Panc1 (cell line): ENCODE measurements at regions not wholly inside any gene's neighbourhood (a gene's known extent, or its start where the extent isn't known, plus 50 kb on each side); places are given as distances from the start of the nearest gene placed in this dataset.
A peak's percentile ranks its signal among the peaks of the same experiment; 100 is the strongest.
"Not testable (repeated sequence)": the region's sequence is repeated elsewhere in the genome, so short reads cannot be mapped to it uniquely, and the experiment has no call there.

Experiments
- ATAC-seq: fragments of 200-7000 bp; cut with Tn5 transposase; 2 replicates; pipeline ENCODE4 v1.9.1; 2020; ENCODE audit warnings: mild to moderate bottlenecking, moderate library complexity
- BruUV-seq: library from RNA; stranded (reverse); fragments of 400-500 nt; replicated peaks from 2 replicates; lab custom pipeline; 2021; lab: Mats Ljungman, UMichigan
- CTCF ChIA-PET: fragments of 300-600 bp; sonication (Branson Sonifier 250); formaldehyde crosslinking; loops from one replicate; lab custom pipeline; 2022; ENCODE audit warnings: antibody characterized with exemption; lab: Charles Lee
- POLR2A ChIA-PET: fragments of 300-600 bp; sonication (Branson Sonifier 250); formaldehyde crosslinking; loops from one replicate; lab custom pipeline; 2022; ENCODE audit warnings: antibody characterized with exemption; lab: Charles Lee
- DNase-seq: peaks from one replicate; pipeline ENCODE4 v3.0.0-alpha.2; 2010; ENCODE audit warnings: low read depth, low spot score
- H3K27ac ChIP-seq: 2 replicates; pipeline ENCODE4 v1.5.1; 2011; ENCODE audit warnings: mild to moderate bottlenecking, low read length, inconsistent platforms
- H3K27me3 ChIP-seq: fragments of 200-500 bp; sonication (Bioruptor generic); 2 replicates; pipeline ENCODE4 v1.6.0; 2014; ENCODE audit warnings: low read length, inconsistent platforms; ENCODE audit not compliant: control insufficient read depth, insufficient read depth
- H3K36me3 ChIP-seq: fragments of 200-500 bp; sonication (Bioruptor generic); 2 replicates; pipeline ENCODE4 v1.5.1; 2014; ENCODE audit warnings: inconsistent platforms, mild to moderate bottlenecking, low read length, moderate library complexity; ENCODE audit not compliant: control insufficient read depth, insufficient read depth
- H3K4me1 ChIP-seq: 2 replicates; pipeline ENCODE4 v1.5.1; 2011; ENCODE audit warnings: inconsistent platforms, mild to moderate bottlenecking, low read length, moderate library complexity; ENCODE audit not compliant: control insufficient read depth, insufficient read depth
- H3K4me3 ChIP-seq, 2 experiments: 2 replicates each; pipeline ENCODE4 v1.5.1; 2011 to 2012; ENCODE audit warnings: low read depth in 2 of 2, low read length in 2 of 2, mild to moderate bottlenecking in 2 of 2, inconsistent platforms in 1 of 2, moderate library complexity in 1 of 2
- H3K9me3 ChIP-seq: fragments of 200-500 bp; sonication (Bioruptor generic); 2 replicates; pipeline ENCODE4 v1.5.1; 2014; ENCODE audit warnings: low read depth, mild to moderate bottlenecking, inconsistent platforms, low read length, moderate library complexity; ENCODE audit not compliant: control insufficient read depth, insufficient read depth
- POLR2AphosphoS5 ChIP-seq: IDR thresholded peaks from 2 replicates; pipeline ENCODE4 v1.6.1; 2012; ENCODE audit warnings: mild to moderate bottlenecking, low read depth, low read length, moderate library complexity
- REST ChIP-seq, 2 experiments: IDR thresholded peaks; 2 replicates each; pipeline ENCODE4 v1.6.1; 2011 to 2012; ENCODE audit warnings: low read depth in 2 of 2, control low read depth in 1 of 2, low read length in 1 of 2, mild to moderate bottlenecking in 1 of 2, moderate library complexity in 1 of 2; ENCODE audit not compliant: insufficient read depth in 1 of 2
- SIN3A ChIP-seq: IDR thresholded peaks from 2 replicates; pipeline ENCODE4 v1.6.1; 2012; ENCODE audit warnings: low read depth, mild to moderate bottlenecking, low read length, moderate library complexity, borderline replicate concordance; ENCODE audit not compliant: insufficient read depth
- TCF7L2 ChIP-seq: IDR thresholded peaks from 2 replicates; pipeline ENCODE4 v1.6.1; 2011; ENCODE audit warnings: mild to moderate bottlenecking, low read depth, low read length, inconsistent platforms
- in situ Hi-C: cut with HindIII; loops from 2 replicates; pipeline ENCODE4 v1.10.0; 2016; ENCODE audit warnings: low sequenced_read_pairs, low pct_unique_long_range_greater_than_20kb
- intact Hi-C: fragments of 100-400 bp; cut with micrococcal nuclease; formaldehyde crosslinking; loops from one replicate; pipeline ENCODE4 v1.10.0; 2022; ENCODE audit not compliant: unreplicated experiment
- TF ChIP-seq, protein P1 (sequence below): fragments of 450-650 bp; IDR thresholded peaks from 2 replicates; pipeline ENCODE4 v1.5.1; 2017; ENCODE audit warnings: mild to moderate bottlenecking

DNA sequence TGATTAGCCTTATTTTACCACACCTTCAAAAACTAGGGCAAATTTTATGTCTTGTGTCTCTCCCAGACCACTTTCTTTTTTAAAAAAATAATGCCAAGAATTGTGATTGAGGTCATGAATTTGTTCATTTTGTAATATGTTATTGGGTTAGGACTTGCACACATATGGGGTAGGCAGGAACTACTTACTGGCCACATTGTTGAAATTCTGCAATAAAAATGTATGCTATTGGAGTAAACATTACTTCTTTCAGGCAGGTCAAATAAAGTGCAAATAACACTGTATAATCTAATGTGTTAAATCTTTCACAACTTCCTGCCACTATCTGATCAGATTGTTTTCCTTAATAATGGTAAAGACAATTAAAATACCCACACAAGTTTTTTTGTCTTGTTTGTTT, 166.6 kb upstream of the COL11A1 start:
- no peak for ATAC-seq

GRCh38 chr1:103273106-103273505, 164.8 kb upstream of the COL11A1 start:
- POLR2A ChIA-PET, result no interaction called here
- Histone ChIP-seq H3K27ac (no peak overlapping the region), H3K4me1 (no peaks in the 10 kb centered on the region), H3K4me3 (no peak overlapping the region), H3K36me3 (no peaks in the 10 kb centered on the region), H3K27me3 (no peaks in the 10 kb centered on the region), H3K9me3 (no peaks in the 10 kb centered on the region)
- BruUV-seq, result no TSS peak
- TF ChIP-seq, protein P1, sequence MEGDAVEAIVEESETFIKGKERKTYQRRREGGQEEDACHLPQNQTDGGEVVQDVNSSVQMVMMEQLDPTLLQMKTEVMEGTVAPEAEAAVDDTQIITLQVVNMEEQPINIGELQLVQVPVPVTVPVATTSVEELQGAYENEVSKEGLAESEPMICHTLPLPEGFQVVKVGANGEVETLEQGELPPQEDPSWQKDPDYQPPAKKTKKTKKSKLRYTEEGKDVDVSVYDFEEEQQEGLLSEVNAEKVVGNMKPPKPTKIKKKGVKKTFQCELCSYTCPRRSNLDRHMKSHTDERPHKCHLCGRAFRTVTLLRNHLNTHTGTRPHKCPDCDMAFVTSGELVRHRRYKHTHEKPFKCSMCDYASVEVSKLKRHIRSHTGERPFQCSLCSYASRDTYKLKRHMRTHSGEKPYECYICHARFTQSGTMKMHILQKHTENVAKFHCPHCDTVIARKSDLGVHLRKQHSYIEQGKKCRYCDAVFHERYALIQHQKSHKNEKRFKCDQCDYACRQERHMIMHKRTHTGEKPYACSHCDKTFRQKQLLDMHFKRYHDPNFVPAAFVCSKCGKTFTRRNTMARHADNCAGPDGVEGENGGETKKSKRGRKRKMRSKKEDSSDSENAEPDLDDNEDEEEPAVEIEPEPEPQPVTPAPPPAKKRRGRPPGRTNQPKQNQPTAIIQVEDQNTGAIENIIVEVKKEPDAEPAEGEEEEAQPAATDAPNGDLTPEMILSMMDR, result no peak
- TF ChIP-seq POLR2AphosphoS5, result no peak
- no peak for TF ChIP-seq REST (IDR thresholded peaks at IDR 0.05; ENCODE audit: insufficient read depth in 1 of 2, low read depth in 2 of 2, low read length in 1 of 2)
- TF ChIP-seq SIN3A, result no peak
- TF ChIP-seq TCF7L2, result no peak
- DNase-seq (no peak), ATAC-seq (no peak)
- intact Hi-C loops (no loop called here), in situ Hi-C loops (no loop called here)
- CTCF ChIA-PET, result interaction anchor here (0.5 kb wide), 1 partner anchor 747 kb away, joined by 3 read pairs; no protein-coding TSS in a partner anchor

More for the DNA sequence above, 166.6 kb upstream of the COL11A1 start:
- Histone ChIP-seq H3K27ac (no peak overlapping the region), H3K36me3 (no peaks in the 10 kb centered on the region), H3K9me3 (no peaks in the 10 kb centered on the region), H3K4me1 (no peaks in the 10 kb centered on the region), H3K4me3 (no peak overlapping the region), H3K27me3 (no peaks in the 10 kb centered on the region)
- no TSS peak for BruUV-seq
- no peak for DNase-seq
- TF ChIP-seq SIN3A (no peak), REST (IDR thresholded peaks at IDR 0.05; ENCODE audit: insufficient read depth in 1 of 2, low read depth in 2 of 2, low read length in 1 of 2) (no peak), TCF7L2 (peak; percentile 37; the same call in 1 of the 2 replicates), POLR2AphosphoS5 (no peak)
- TF ChIP-seq, protein P1, result no peak
- POLR2A ChIA-PET, result no interaction called here
- in situ Hi-C loops (no loop called here), intact Hi-C loops (no loop called here)
- CTCF ChIA-PET, result no interaction called here

GRCh38 chr1:103271471-103271870, 163.1 kb upstream of the COL11A1 start:
- H3K4me1 ChIP-seq, H3K9me3 ChIP-seq, DNase-seq, H3K27ac ChIP-seq, H3K4me3 ChIP-seq, CTCF ChIA-PET, H3K27me3 ChIP-seq, intact Hi-C loops, BruUV-seq, POLR2A ChIA-PET, in situ Hi-C loops, ATAC-seq, H3K36me3 ChIP-seq: not testable (repeated sequence)
